SK-N-SH (cell line): ENCODE measurements at regions not wholly inside any gene's neighbourhood (a gene's known extent, or its start where the extent isn't known, plus 50 kb on each side); places are given as distances from the start of the nearest gene placed in this dataset.
"Not testable (repeated sequence)": the region's sequence is repeated elsewhere in the genome, so short reads cannot be mapped to it uniquely, and the experiment has no call there.

Experiments used
- CHD2 ChIP-seq: fragments of 150-350 bp; IDR thresholded peaks from 2 replicates; pipeline ENCODE4 v1.6.1; 2018; ENCODE audit warnings: low read length; ENCODE audit not compliant: partially characterized antibody
- EP300 ChIP-seq, 2 experiments: IDR thresholded peaks; 2 replicates each; pipeline versions ENCODE4 v1.4.0 to v1.6.1; 2012; ENCODE audit warnings: borderline replicate concordance in 1 of 2, low read depth in 1 of 2, low read length in 1 of 2
- GABPA ChIP-seq: IDR thresholded peaks from 2 replicates; pipeline ENCODE4 v1.4.0; 2012; ENCODE audit warnings: low read depth, mild to moderate bottlenecking
- MAX ChIP-seq: IDR thresholded peaks from 2 replicates; pipeline ENCODE4 v1.4.0; 2012; ENCODE audit warnings: low read depth
- NRF1 ChIP-seq: IDR thresholded peaks from 2 replicates; pipeline ENCODE4 v1.6.1; 2012; ENCODE audit warnings: low read depth, mild to moderate bottlenecking, low read length
- POLR2AphosphoS5 ChIP-seq: IDR thresholded peaks from 2 replicates; pipeline ENCODE4 v1.6.1; 2012; ENCODE audit warnings: low read depth, low read length
- RCOR1 ChIP-seq: fragments of 150-350 bp; IDR thresholded peaks from 2 replicates; pipeline ENCODE4 v1.6.1; 2017; ENCODE audit warnings: antibody characterized with exemption, low read length
- SMC3 ChIP-seq: IDR thresholded peaks from 2 replicates; pipeline ENCODE4 v1.6.1; 2012; ENCODE audit warnings: low read depth, low read length, improper control_type of control experiment
- TAF1 ChIP-seq: IDR thresholded peaks from 2 replicates; pipeline ENCODE4 v1.6.1; 2012; ENCODE audit warnings: low read depth, mild to moderate bottlenecking, low read length, moderate library complexity, borderline replicate concordance
- ZBTB33 ChIP-seq: IDR thresholded peaks from 2 replicates; pipeline ENCODE4 v1.4.0; 2012; ENCODE audit warnings: low read depth, borderline replicate concordance
- TF ChIP-seq, protein P1 (sequence below): fragments of 200-600 bp; sonication (generic); IDR thresholded peaks from 2 replicates; pipeline ENCODE4 v1.6.1; 2017; ENCODE audit warnings: antibody characterized with exemption, mild to moderate bottlenecking, moderate library complexity

DNA sequence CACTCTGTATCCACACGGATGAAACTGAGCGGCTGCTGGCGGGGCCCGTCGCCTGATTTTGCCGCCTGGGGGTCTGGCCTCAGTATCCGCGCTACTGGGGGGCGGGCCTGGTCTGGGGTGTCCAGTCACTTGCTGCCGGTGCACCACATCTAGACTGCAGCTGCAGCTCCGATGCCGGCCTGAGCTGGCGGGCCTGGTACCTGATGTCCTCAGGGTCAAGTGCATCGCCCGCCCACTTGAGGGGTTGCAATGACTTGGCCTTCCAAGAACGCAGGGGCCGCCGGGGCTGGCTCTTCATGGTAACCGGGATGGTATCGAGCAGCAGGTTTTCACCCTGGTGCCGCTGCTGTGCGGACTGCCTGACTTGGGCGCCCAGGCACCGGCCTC, 532.8 kb upstream of the DEFB115 start:
- TF ChIP-seq, protein P1, sequence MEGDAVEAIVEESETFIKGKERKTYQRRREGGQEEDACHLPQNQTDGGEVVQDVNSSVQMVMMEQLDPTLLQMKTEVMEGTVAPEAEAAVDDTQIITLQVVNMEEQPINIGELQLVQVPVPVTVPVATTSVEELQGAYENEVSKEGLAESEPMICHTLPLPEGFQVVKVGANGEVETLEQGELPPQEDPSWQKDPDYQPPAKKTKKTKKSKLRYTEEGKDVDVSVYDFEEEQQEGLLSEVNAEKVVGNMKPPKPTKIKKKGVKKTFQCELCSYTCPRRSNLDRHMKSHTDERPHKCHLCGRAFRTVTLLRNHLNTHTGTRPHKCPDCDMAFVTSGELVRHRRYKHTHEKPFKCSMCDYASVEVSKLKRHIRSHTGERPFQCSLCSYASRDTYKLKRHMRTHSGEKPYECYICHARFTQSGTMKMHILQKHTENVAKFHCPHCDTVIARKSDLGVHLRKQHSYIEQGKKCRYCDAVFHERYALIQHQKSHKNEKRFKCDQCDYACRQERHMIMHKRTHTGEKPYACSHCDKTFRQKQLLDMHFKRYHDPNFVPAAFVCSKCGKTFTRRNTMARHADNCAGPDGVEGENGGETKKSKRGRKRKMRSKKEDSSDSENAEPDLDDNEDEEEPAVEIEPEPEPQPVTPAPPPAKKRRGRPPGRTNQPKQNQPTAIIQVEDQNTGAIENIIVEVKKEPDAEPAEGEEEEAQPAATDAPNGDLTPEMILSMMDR: not testable (repeated sequence)
- TF ChIP-seq RCOR1; GABPA; POLR2AphosphoS5; ZBTB33; CHD2; MAX; NRF1; EP300 (IDR thresholded peaks at IDR 0.05; ENCODE audit: borderline replicate concordance in 1 of 2, low read depth in 1 of 2, low read length in 1 of 2); SMC3; TAF1: not testable (repeated sequence)
